ENCODE measurements at regions not wholly inside any gene's neighbourhood (a gene's known extent, or its start where the extent isn't known, plus 50 kb on each side); places are given as distances from the start of the nearest gene placed in this dataset. TPM values are rescaled to one million over a fixed set of nuclear protein-coding genes. Genes with fewer than 3 reads are reported as not detected.
"Not testable (repeated sequence)": the region's sequence is repeated elsewhere in the genome, so short reads cannot be mapped to it uniquely, and the experiment has no call there.

GRCh38 chr21:23131177-23131576, 2133.0 kb downstream of the NCAM2 start:
- 84% methylated on average over 6 of the region's 6 CpGs for WGBS
- H3K4me3 ChIP-seq (ENCODE audit: low read depth, low read length) = no peak overlapping the region
- no peak for DNase-seq (ENCODE audit: extremely low spot score)
- no peak overlapping the region for H3K27ac ChIP-seq (ENCODE audit: low read depth)
- no peaks in the 10 kb centered on the region for H3K4me1 ChIP-seq (ENCODE audit: insufficient read depth)
- no peaks in the 10 kb centered on the region for H3K36me3 ChIP-seq (ENCODE audit: insufficient read depth)

- Histone ChIP-seq H3K36me3 (ENCODE audit: insufficient read depth) (no peaks in the 10 kb centered on the region), H3K4me1 (ENCODE audit: insufficient read depth) (no peaks in the 10 kb centered on the region), H3K4me3 (ENCODE audit: low read depth, low read length) (no peak overlapping the region), H3K27ac (ENCODE audit: low read depth) (no peak overlapping the region)
- no peak for DNase-seq (ENCODE audit: extremely low spot score)
- WGBS = 87% methylated on average over 2 of the region's 2 CpGs
These were observed 2140.6 kb downstream of the NCAM2 start for GRCh38 chr21:23138797-23139196.

GRCh38 chr21:23152130-23152529, 2153.9 kb downstream of the NCAM2 start:
- DNase-seq (ENCODE audit: extremely low spot score) = no peak
- Histone ChIP-seq H3K4me1 (ENCODE audit: insufficient read depth) (no peaks in the 10 kb centered on the region), H3K4me3 (ENCODE audit: low read depth, low read length) (no peak overlapping the region), H3K36me3 (ENCODE audit: insufficient read depth) (no peaks in the 10 kb centered on the region), H3K27ac (ENCODE audit: low read depth) (no peak overlapping the region)
- 22% methylated on average over 1 of the region's 1 CpG for WGBS

GRCh38 chr21:23153842-23154241, 2155.6 kb downstream of the NCAM2 start:
- H3K4me3 ChIP-seq (ENCODE audit: low read depth, low read length); H3K27ac ChIP-seq (ENCODE audit: low read depth); H3K36me3 ChIP-seq (ENCODE audit: insufficient read depth); H3K4me1 ChIP-seq (ENCODE audit: insufficient read depth); DNase-seq (ENCODE audit: extremely low spot score): not testable (repeated sequence)
- WGBS = 96% methylated on average over 3 of the region's 3 CpGs

GRCh38 chr21:23155281-23155680, 2157.1 kb downstream of the NCAM2 start:
- no peak overlapping the region for H3K4me3 ChIP-seq (ENCODE audit: low read depth, low read length)
- no peak for DNase-seq (ENCODE audit: extremely low spot score)
- no peak overlapping the region for H3K27ac ChIP-seq (ENCODE audit: low read depth)
- WGBS = 90% methylated on average over 2 of the region's 2 CpGs
- no peaks in the 10 kb centered on the region for H3K36me3 ChIP-seq (ENCODE audit: insufficient read depth)
- H3K4me1 ChIP-seq (ENCODE audit: insufficient read depth) = no peaks in the 10 kb centered on the region

- Histone ChIP-seq H3K36me3 (ENCODE audit: insufficient read depth) (no peaks in the 10 kb centered on the region), H3K4me3 (ENCODE audit: low read depth, low read length) (no peak overlapping the region), H3K27ac (ENCODE audit: low read depth) (no peak overlapping the region), H3K4me1 (ENCODE audit: insufficient read depth) (no peaks in the 10 kb centered on the region)
- WGBS = 76% methylated on average over 1 of the region's 1 CpG
- no peak for DNase-seq (ENCODE audit: extremely low spot score)
These were observed 2162.7 kb downstream of the NCAM2 start for GRCh38 chr21:23160914-23161313.

- no peak for DNase-seq (ENCODE audit: extremely low spot score)
- no peak overlapping the region for H3K27ac ChIP-seq (ENCODE audit: low read depth)
- whole genome bisulfite sequencing = 57% methylated on average over 4 of the region's 4 CpGs
- no peaks in the 10 kb centered on the region for H3K36me3 ChIP-seq (ENCODE audit: insufficient read depth)
- no peak overlapping the region for H3K4me3 ChIP-seq (ENCODE audit: low read depth, low read length)
- no peaks in the 10 kb centered on the region for H3K4me1 ChIP-seq (ENCODE audit: insufficient read depth)
These were observed 2164.2 kb downstream of the NCAM2 start for GRCh38 chr21:23162198-23162946.

Small RNAs in the stretch of these regions (small RNA-seq; reads per million reads assigned to genes)
- gene MIR6130 (not detected), gene RNU4-45P (not detected)

Measured in urinary bladder (tissue), 4 donors.